Endometrium (tissue), 2 donors: ENCODE measurements at regions not wholly inside any gene's neighbourhood (a gene's known extent, or its start where the extent isn't known, plus 50 kb on each side); places are given as distances from the start of the nearest gene placed in this dataset.
"Not testable (repeated sequence)": the region's sequence is repeated elsewhere in the genome, so short reads cannot be mapped to it uniquely, and the experiment has no call there.

ENCODE experiments used
- FAIRE-seq: peaks from 2 replicates; lab custom pipeline; 2012; peaks lifted over from hg19 to GRCh38; lab: Jason Lieb, UNC
- donor health status: control.
- donor health status: control.

- FAIRE-seq, result no peak
Observed at GRCh38 chr13:65154661-65155447, 2075.3 kb downstream of the PCDH9 start.

GRCh38 chr13:65149687-65150086, 2080.4 kb downstream of the PCDH9 start:
- no peak for FAIRE-seq

GRCh38 chr13:65143920-65144319, 2086.2 kb downstream of the PCDH9 start:
- no peak for FAIRE-seq

GRCh38 chr13:65133094-65133493, 2097.0 kb downstream of the PCDH9 start:
- no peak for FAIRE-seq

GRCh38 chr13:65125236-65125635, 2104.9 kb downstream of the PCDH9 start:
- no peak for FAIRE-seq

GRCh38 chr13:65112531-65112941, 2117.6 kb downstream of the PCDH9 start:
- no peak for FAIRE-seq

GRCh38 chr13:65112123-65112522, 2118.0 kb downstream of the PCDH9 start:
- FAIRE-seq, result no peak

GRCh38 chr13:65111223-65111622, 2118.9 kb downstream of the PCDH9 start:
- FAIRE-seq, result no peak

GRCh38 chr13:65104436-65104835, 2125.7 kb downstream of the PCDH9 start:
- not testable (repeated sequence) for FAIRE-seq

- no peak for FAIRE-seq
Observed at GRCh38 chr13:65103351-65103750, 2126.8 kb downstream of the PCDH9 start.

GRCh38 chr13:65095161-65096082, 2134.7 kb downstream of the PCDH9 start:
- FAIRE-seq, result peak; percentile 29

- no peak for FAIRE-seq
Observed at GRCh38 chr13:65093357-65093756, 2136.8 kb downstream of the PCDH9 start.

GRCh38 chr13:65091031-65091430, 2139.1 kb downstream of the PCDH9 start:
- FAIRE-seq, result no peak

- no peak for FAIRE-seq
Observed at GRCh38 chr13:65090186-65090585, 2139.9 kb downstream of the PCDH9 start.

GRCh38 chr13:65088906-65089305, 2141.2 kb downstream of the PCDH9 start:
- no peak for FAIRE-seq

- no peak for FAIRE-seq
Observed at GRCh38 chr13:65085977-65086376, 2144.2 kb downstream of the PCDH9 start.

GRCh38 chr13:65074248-65074647, 2155.9 kb downstream of the PCDH9 start:
- FAIRE-seq, result no peak

- FAIRE-seq, result no peak
Observed at GRCh38 chr13:65064967-65065366, 2165.2 kb downstream of the PCDH9 start.

- FAIRE-seq, result no peak
Observed at GRCh38 chr13:65063753-65064152, 2166.4 kb downstream of the PCDH9 start.

GRCh38 chr13:65057986-65058385, 2172.2 kb downstream of the PCDH9 start:
- FAIRE-seq, result peak; percentile 87

GRCh38 chr13:65054277-65054676, 2175.9 kb downstream of the PCDH9 start:
- no peak for FAIRE-seq

GRCh38 chr13:65036999-65037398, 2193.1 kb downstream of the PCDH9 start:
- no peak for FAIRE-seq

- FAIRE-seq, result peak; percentile 18
Observed at GRCh38 chr13:65035302-65035701, 2194.8 kb downstream of the PCDH9 start.
